A549 (cell line): ENCODE measurements at regions not wholly inside any gene's neighbourhood (a gene's known extent, or its start where the extent isn't known, plus 50 kb on each side); places are given as distances from the start of the nearest gene placed in this dataset.

Experiments used
- CEBPB ChIP-seq, 2 experiments: fragments of >200 bp in 1 of 2; sonication (Bioruptor Twin) in 1 of 2; formaldehyde crosslinking in 1 of 2; IDR thresholded peaks; 2 replicates each; pipeline ENCODE4 v1.6.1; 2012 to 2016
- EP300 ChIP-seq, 2 experiments: fragments of >200 bp; sonication (Bioruptor Twin); formaldehyde crosslinking; IDR thresholded peaks; 2 replicates in 1 of 2; 3 replicates in 1 of 2; pipeline ENCODE4 v1.6.1; 2016 to 2017
- FOSL2 ChIP-seq, 2 experiments: fragments of 450-650 bp in 1 of 2; fragments of >200 bp in 1 of 2; sonication (Bioruptor Twin) in 1 of 2; formaldehyde crosslinking; IDR thresholded peaks; 2 replicates each; pipeline versions ENCODE4 v1.5.0 to v1.6.1; 2016 to 2020; ENCODE audit warnings: mild to moderate bottlenecking in 1 of 2, moderate library complexity in 1 of 2
- JUNB ChIP-seq: fragments of >200 bp; sonication (Bioruptor Twin); formaldehyde crosslinking; IDR thresholded peaks from 2 replicates; pipeline ENCODE4 v1.6.1; 2016
- NR3C1 ChIP-seq: fragments of >200 bp; sonication (Bioruptor Twin); formaldehyde crosslinking; IDR thresholded peaks from 3 replicates; pipeline ENCODE4 v1.6.1; 2017
- POLR2A ChIP-seq: IDR thresholded peaks from 2 replicates; pipeline ENCODE4 v1.6.1; 2012; ENCODE audit warnings: mild to moderate bottlenecking, low read length
- POLR2AphosphoS2 ChIP-seq: conservative IDR thresholded peaks from 2 replicates; pipeline ENCODE4 v1.6.1; 2012; ENCODE audit warnings: low read length, improper control_type of control experiment, inconsistent platforms
- REST ChIP-seq: fragments of 200-600 bp; sonication (generic); IDR thresholded peaks from 2 replicates; pipeline ENCODE4 v1.6.1; 2016; ENCODE audit warnings: antibody characterized with exemption, mild to moderate bottlenecking, moderate library complexity
- RFX5 ChIP-seq: fragments of 450-650 bp; IDR thresholded peaks from 2 replicates; pipeline ENCODE4 v1.7.1; 2014; ENCODE audit warnings: antibody characterized with exemption, mild to moderate bottlenecking, moderate library complexity
- USF2 ChIP-seq: fragments of 450-650 bp; IDR thresholded peaks from 2 replicates; pipeline ENCODE4 v1.6.1; 2014; ENCODE audit warnings: antibody characterized with exemption
- ZFP36 ChIP-seq: fragments of 450-650 bp; IDR thresholded peaks from 2 replicates; pipeline ENCODE4 v1.6.1; 2014; ENCODE audit warnings: borderline replicate concordance; ENCODE audit not compliant: partially characterized antibody
- TF ChIP-seq, protein P1 (sequence below): fragments of >200 bp; sonication (Bioruptor Twin); formaldehyde crosslinking; IDR thresholded peaks from 3 replicates; pipeline ENCODE4 v1.5.1; 2016

- TF ChIP-seq, protein P1, sequence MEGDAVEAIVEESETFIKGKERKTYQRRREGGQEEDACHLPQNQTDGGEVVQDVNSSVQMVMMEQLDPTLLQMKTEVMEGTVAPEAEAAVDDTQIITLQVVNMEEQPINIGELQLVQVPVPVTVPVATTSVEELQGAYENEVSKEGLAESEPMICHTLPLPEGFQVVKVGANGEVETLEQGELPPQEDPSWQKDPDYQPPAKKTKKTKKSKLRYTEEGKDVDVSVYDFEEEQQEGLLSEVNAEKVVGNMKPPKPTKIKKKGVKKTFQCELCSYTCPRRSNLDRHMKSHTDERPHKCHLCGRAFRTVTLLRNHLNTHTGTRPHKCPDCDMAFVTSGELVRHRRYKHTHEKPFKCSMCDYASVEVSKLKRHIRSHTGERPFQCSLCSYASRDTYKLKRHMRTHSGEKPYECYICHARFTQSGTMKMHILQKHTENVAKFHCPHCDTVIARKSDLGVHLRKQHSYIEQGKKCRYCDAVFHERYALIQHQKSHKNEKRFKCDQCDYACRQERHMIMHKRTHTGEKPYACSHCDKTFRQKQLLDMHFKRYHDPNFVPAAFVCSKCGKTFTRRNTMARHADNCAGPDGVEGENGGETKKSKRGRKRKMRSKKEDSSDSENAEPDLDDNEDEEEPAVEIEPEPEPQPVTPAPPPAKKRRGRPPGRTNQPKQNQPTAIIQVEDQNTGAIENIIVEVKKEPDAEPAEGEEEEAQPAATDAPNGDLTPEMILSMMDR = no peak
- no peak for TF ChIP-seq ZFP36
- no peak for TF ChIP-seq REST
- TF ChIP-seq POLR2AphosphoS2 = no peak
- no peak for TF ChIP-seq NR3C1
- TF ChIP-seq POLR2A = no peak
- no peak for TF ChIP-seq EP300 (IDR thresholded peaks at IDR 0.05)
- no peak for TF ChIP-seq USF2
- TF ChIP-seq JUNB = no peak
- no peak for TF ChIP-seq FOSL2 (IDR thresholded peaks at IDR 0.05)
- TF ChIP-seq FOSL2 (CRISPR knock-in tag; IDR thresholded peaks at IDR 0.05) = no peak
- TF ChIP-seq CEBPB (IDR thresholded peaks at IDR 0.05) = no peak
- TF ChIP-seq RFX5 = no peak
Measured at GRCh38 chr12:105801351-105801750, 337.4 kb downstream of the NUAK1 start.
